ENCODE measurements at regions not wholly inside any gene's neighbourhood (a gene's known extent, or its start where the extent isn't known, plus 50 kb on each side); places are given as distances from the start of the nearest gene placed in this dataset.
"Not testable (repeated sequence)": the region's sequence is repeated elsewhere in the genome, so short reads cannot be mapped to it uniquely, and the experiment has no call there.

GRCh38 chr4:114332119-114332518, 266.5 kb upstream of the UGT8 start:
- H2AFZ ChIP-seq (ENCODE audit: low read depth, low read length) = no peak overlapping the region
- H3K9me3 ChIP-seq (ENCODE audit: low read length) = no peaks in the 10 kb centered on the region
- no peaks in the 10 kb centered on the region for H3K27me3 ChIP-seq (ENCODE audit: insufficient read depth, low read depth, low read length)
- no peaks in the 10 kb centered on the region for H3K79me2 ChIP-seq (replicated peaks; ENCODE audit: insufficient read depth, low read length)
- no peaks in the 10 kb centered on the region for H3K36me3 ChIP-seq (ENCODE audit: insufficient read depth, low read length)
- H4K20me1 ChIP-seq (ENCODE audit: insufficient read depth) = no peaks in the 10 kb centered on the region
- no peak overlapping the region for H3K4me3 ChIP-seq (ENCODE audit: low read length)
- no peak overlapping the region for H3K9ac ChIP-seq (ENCODE audit: low read length)
- no peaks in the 10 kb centered on the region for H3K9me2 ChIP-seq (ENCODE audit: insufficient read depth, low read length)
- no peak overlapping the region for H3K4me2 ChIP-seq (ENCODE audit: low read length)
- H3K27ac ChIP-seq (ENCODE audit: low read length) = no peak overlapping the region
- TF ChIP-seq RAD21 (conservative IDR thresholded peaks at IDR 0.05) (no peak), EZH2 (IDR thresholded peaks at IDR 0.05; ENCODE audit: borderline replicate concordance, insufficient read depth, low read length, poor library complexity, severe bottlenecking) (no peak), MXI1 (conservative IDR thresholded peaks at IDR 0.05; ENCODE audit: poor library complexity, severe bottlenecking) (no peak), SMC3 (conservative IDR thresholded peaks at IDR 0.05; ENCODE audit: poor library complexity) (no peak)
- H3F3A ChIP-seq (ENCODE audit: insufficient read depth, low read length, poor library complexity, severe bottlenecking) = no peaks in the 10 kb centered on the region

- H3K9me2 ChIP-seq (ENCODE audit: insufficient read depth, low read length); H3K9me3 ChIP-seq (ENCODE audit: low read length); H3K27me3 ChIP-seq (ENCODE audit: insufficient read depth, low read depth, low read length); H3K36me3 ChIP-seq (ENCODE audit: insufficient read depth, low read length); H2AFZ ChIP-seq (ENCODE audit: low read depth, low read length); H3K27ac ChIP-seq (ENCODE audit: low read length); H4K20me1 ChIP-seq (ENCODE audit: insufficient read depth); H3K4me3 ChIP-seq (ENCODE audit: low read length); H3K79me2 ChIP-seq (replicated peaks; ENCODE audit: insufficient read depth, low read length); H3F3A ChIP-seq (ENCODE audit: insufficient read depth, low read length, poor library complexity, severe bottlenecking); H3K4me2 ChIP-seq (ENCODE audit: low read length); H3K9ac ChIP-seq (ENCODE audit: low read length): not testable (repeated sequence)
Observed at GRCh38 chr4:114334363-114334762, 264.2 kb upstream of the UGT8 start.

DNA sequence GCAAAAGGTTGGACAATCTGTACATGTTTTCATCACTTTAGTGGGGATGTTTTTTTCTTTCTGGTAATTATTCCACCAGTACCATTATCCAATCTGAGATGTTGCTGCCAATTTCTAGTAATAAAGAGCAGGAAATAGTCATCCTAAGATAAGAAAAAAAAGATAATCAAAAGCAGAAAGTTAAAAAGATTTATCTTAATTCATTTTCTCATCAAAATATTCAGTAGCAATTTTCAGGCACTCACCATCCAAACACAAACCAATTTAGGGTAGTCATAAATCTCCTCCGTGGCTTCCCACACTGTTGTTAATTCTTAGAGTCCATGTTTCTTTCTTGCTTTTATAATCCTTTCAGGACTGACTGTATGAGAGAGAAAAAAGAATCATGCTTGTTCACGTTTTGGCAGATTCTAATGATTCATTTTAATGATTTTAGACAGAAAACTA, 263.7 kb upstream of the UGT8 start:
- H3K4me2 ChIP-seq (ENCODE audit: low read length) = no peak overlapping the region
- H3K36me3 ChIP-seq (ENCODE audit: insufficient read depth, low read length) = no peaks in the 10 kb centered on the region
- no peaks in the 10 kb centered on the region for H4K20me1 ChIP-seq (ENCODE audit: insufficient read depth)
- TF ChIP-seq EP300 (conservative IDR thresholded peaks at IDR 0.05; ENCODE audit: poor library complexity, severe bottlenecking) = no peak
- TF ChIP-seq, protein P1, sequence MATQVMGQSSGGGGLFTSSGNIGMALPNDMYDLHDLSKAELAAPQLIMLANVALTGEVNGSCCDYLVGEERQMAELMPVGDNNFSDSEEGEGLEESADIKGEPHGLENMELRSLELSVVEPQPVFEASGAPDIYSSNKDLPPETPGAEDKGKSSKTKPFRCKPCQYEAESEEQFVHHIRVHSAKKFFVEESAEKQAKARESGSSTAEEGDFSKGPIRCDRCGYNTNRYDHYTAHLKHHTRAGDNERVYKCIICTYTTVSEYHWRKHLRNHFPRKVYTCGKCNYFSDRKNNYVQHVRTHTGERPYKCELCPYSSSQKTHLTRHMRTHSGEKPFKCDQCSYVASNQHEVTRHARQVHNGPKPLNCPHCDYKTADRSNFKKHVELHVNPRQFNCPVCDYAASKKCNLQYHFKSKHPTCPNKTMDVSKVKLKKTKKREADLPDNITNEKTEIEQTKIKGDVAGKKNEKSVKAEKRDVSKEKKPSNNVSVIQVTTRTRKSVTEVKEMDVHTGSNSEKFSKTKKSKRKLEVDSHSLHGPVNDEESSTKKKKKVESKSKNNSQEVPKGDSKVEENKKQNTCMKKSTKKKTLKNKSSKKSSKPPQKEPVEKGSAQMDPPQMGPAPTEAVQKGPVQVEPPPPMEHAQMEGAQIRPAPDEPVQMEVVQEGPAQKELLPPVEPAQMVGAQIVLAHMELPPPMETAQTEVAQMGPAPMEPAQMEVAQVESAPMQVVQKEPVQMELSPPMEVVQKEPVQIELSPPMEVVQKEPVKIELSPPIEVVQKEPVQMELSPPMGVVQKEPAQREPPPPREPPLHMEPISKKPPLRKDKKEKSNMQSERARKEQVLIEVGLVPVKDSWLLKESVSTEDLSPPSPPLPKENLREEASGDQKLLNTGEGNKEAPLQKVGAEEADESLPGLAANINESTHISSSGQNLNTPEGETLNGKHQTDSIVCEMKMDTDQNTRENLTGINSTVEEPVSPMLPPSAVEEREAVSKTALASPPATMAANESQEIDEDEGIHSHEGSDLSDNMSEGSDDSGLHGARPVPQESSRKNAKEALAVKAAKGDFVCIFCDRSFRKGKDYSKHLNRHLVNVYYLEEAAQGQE (IDR thresholded peaks at IDR 0.05; ENCODE audit: borderline replicate concordance) = no peak
- TF ChIP-seq RAD21 (conservative IDR thresholded peaks at IDR 0.05) = no peak
- TF ChIP-seq POLR2AphosphoS5 (IDR thresholded peaks at IDR 0.05) = no peak
- TF ChIP-seq EZH2 (IDR thresholded peaks at IDR 0.05; ENCODE audit: borderline replicate concordance, insufficient read depth, low read length, poor library complexity, severe bottlenecking) = no peak
- TF ChIP-seq MXI1 (conservative IDR thresholded peaks at IDR 0.05; ENCODE audit: poor library complexity, severe bottlenecking) = no peak
- TF ChIP-seq TAF1 (IDR thresholded peaks at IDR 0.05; ENCODE audit: low read depth) = no peak
- TF ChIP-seq CTCF (IDR thresholded peaks at IDR 0.05; ENCODE audit: poor library complexity, severe bottlenecking) = no peak
- no peak for TF ChIP-seq SMC3 (conservative IDR thresholded peaks at IDR 0.05; ENCODE audit: poor library complexity)
- H3K9ac ChIP-seq (ENCODE audit: low read length) = no peak overlapping the region
- no peak overlapping the region for H3K27ac ChIP-seq (ENCODE audit: low read length)
- H2AFZ ChIP-seq (ENCODE audit: low read depth, low read length) = no peak overlapping the region
- H3K9me3 ChIP-seq (ENCODE audit: low read length) = no peaks in the 10 kb centered on the region
- no peaks in the 10 kb centered on the region for H3K79me2 ChIP-seq (replicated peaks; ENCODE audit: insufficient read depth, low read length)
- H3K4me3 ChIP-seq (ENCODE audit: low read length) = no peak overlapping the region
- no peaks in the 10 kb centered on the region for H3F3A ChIP-seq (ENCODE audit: insufficient read depth, low read length, poor library complexity, severe bottlenecking)
- no peaks in the 10 kb centered on the region for H3K9me2 ChIP-seq (ENCODE audit: insufficient read depth, low read length)
- H3K27me3 ChIP-seq (ENCODE audit: insufficient read depth, low read depth, low read length) = no peaks in the 10 kb centered on the region
